Activated T-helper 1 cell treated with Interleukin-2 at 50 U/mL for 16 hours (primary cell): ENCODE measurements at regions not wholly inside any gene's neighbourhood (a gene's known extent, or its start where the extent isn't known, plus 50 kb on each side); places are given as distances from the start of the nearest gene placed in this dataset.
A peak's percentile ranks its signal among the peaks of the same experiment; 100 is the strongest.
"Not testable (repeated sequence)": the region's sequence is repeated elsewhere in the genome, so short reads cannot be mapped to it uniquely, and the experiment has no call there.

Experiments
- DNase-seq: peaks from one replicate; pipeline ENCODE4 v3.0.0-alpha.2; 2020; ENCODE audit warnings: low read depth

DNA sequence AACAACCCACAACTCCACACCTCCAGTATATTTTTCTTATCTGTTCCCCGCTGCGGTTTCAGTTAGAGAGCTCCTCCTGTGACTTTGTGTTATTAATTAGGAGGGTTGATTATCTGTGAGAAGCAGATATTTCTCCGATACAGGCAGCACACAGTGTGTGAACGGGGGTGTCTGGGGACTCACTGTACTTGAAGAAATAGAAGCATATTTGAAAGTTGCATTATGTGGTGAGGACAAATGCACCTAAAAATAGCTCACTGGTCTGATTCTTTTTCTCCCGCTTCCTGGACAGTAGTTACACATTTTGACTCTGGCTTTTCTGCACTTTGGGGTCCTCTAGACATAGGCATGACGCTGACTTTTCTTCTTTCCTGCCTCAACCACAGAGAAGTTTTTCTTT lies 277.7 kb downstream of the VRK1 start:
- no peak for DNase-seq

DNA sequence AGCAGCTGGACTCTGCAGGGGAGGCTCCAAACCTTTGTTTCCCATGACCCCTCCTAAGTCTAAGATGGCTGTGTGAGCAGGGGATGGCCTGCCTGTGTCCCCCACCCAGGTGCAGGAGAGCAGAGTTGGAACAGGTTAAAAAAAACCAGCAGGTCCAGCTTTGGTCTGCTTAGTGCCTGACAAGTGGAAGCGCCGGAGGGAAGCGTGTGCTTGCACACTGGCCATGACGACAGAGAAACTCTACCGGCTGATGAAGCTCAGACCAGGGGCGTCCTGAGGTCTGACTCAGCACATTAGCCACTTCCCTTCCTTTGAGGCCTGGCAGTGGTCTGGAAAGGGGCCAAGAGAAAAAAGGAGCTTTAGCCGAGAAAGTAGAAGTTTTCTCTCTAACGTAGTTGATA lies 280.1 kb downstream of the VRK1 start:
- DNase-seq: no peak

DNA sequence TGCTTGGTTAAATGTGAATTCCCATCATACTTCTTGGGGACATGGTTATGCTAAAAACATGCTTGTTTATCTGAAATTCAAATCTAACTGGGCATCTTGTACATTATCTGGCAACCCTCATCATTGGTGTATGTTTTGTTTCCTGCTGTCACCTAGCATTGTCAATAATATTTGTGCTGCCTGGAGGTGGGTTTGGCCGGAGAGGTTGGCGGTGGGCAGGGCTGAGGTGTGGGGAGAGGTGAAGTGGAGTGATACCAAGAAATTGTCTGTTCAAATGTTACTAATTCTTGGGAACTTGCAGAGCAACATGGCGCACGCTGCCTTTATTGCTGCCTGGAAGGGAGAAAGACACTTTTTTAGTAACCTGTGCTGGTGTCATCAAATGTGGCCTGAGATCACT lies 280.5 kb downstream of the VRK1 start:
- no peak for DNase-seq

DNA sequence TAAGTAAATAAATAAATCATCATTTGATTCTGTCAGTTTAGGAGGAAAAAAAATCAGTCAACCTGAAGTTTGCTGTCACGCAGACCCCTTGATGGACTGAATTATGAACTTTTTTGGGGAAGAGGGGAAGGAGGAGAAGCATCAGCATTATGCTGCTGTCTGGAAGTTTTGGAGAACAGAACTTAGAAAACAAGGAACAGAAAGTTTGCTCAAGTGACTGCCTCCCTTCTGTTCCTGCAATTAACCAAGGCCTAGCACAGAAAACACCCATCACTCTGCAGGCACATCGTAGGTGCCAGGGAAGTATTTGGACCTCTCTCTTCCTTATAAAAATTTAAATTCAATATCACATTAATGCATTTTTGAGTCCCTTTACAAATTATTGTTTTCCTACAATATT lies 283.8 kb downstream of the VRK1 start:
- no peak for DNase-seq

DNA sequence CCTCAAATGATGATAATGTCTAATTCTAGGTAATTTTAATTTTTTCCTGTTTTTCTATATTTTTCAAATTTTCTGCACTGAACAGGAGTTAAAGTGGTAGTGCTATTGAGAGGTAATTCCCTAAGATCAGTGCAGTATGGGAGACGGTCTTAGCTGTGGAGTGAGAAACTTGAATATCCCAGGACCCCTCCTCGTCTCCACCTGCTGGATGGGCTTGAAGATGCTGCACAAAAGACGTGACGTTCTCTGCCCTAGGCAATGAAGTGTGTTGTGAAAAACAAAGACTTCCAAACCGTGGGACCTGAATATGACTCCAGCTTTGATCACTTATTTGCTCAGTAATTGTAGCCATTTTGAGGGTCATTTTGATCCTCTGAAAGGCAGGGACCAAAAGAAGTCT lies 298.1 kb downstream of the VRK1 start:
- no peak for DNase-seq

DNA sequence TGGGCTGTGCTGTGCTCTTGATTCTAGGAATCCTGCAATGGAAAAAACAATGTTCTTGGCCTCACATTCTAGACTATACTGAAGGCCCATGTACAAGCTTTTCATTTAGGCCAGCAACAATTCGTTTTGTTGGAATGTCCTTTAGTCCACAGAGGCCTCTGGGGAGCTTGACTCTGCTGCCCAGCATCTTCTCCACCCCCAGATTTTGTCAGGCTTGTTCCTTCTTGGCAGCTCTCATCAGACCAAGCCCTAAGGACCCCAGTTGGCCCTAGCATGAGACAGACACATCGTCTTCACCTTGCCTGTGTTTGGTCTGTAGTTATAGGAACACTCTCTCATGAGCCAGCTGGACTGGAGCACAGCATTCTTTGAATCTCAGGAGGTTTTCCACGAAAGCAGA lies 300.1 kb downstream of the VRK1 start:
- DNase-seq: no peak

DNA sequence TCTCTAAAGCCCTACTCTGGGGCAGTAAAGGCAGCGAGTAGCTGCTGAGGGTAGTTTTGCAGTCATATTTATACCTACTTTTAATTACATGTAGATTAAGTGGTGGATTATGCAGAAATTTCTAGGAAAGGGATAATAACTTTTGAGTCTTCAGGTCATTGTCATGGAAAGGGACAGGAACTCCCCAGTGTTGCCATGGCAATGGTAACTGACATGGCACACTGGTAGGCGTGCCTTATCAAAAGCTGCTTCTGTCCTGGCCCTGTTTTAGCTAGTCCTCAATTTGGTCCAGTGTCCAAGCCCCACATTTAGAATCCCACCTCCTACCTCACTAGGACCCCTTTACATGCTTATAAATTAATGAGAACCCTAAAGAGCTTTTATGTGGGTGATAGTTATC lies 303.1 kb downstream of the VRK1 start:
- DNase-seq: no peak

DNA sequence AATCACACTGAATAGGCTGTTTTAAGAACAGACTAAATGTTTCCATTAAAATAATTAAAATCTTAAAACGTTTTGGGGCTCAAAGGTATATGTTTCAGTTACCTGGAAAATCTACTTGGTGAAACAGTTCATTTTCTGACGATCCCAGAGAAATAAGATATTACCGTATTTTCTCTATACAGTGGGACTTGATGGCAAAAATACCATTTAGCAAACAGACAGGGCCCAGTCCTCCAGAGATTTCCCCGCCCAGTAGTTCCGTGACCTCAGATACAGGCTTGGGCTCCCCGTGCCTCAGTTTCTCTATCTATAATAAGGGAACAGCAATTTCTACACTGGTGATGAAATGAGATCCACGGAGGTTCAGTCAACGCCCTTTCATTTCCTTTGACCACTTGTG lies 304.4 kb downstream of the VRK1 start:
- no peak for DNase-seq

DNA sequence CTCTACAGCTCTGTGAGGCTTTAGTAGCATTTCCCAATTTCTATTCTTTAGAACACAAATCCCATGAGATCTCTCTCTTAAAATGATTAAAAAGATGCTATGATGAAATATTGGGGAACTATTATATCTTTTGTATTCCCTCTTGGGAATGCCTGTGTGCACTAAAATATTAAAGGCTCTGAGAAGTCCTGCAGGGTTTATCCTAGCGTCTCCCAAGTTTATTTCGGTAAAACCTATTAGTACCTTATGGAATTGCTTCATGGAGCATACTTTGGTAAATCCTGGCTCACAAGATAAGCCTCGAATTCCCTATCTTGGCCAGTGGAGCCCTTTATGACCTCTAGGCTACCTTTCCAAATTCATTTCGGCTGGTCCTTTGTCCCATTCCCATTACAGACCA lies 306.8 kb downstream of the VRK1 start:
- DNase-seq: no peak

DNA sequence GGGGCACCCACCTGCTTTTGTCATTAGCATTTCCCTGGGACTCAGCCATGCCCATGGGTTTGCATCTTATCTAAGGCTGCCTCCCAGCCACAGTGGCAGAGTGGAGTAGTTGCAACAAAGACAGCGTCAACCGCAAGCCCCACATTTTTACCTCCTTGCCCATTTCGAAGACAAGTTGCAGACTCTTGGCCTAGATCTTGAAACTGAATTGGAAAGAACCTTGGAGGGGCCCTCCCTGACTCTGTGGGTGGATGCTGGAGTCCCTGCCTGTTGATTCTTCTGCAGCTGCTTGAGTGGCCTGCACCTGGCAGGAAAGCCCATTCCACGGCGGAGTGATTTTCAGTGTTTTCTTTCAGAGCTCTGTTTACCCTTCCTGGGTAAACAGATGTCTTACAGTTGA lies 309.0 kb downstream of the VRK1 start:
- DNase-seq: no peak

DNA sequence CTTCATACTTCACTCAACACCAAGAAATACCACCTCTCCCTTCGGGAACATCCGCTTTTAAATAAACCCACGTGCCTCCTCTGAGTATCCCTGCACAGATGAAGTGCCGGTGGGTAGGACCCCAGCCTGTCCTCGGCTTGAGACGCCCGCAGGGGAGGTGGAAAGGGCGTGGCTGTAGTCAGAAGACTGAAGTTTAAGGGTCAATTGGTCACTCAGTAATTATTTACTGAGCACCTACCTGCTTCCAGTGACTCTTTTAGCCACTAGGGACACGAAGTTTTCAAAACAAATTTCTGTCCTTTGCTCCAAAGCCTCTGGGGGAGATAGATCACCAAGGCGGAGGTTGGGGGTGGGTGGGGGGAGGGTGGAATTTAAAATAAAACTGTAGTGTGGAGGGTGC lies 309.4 kb downstream of the VRK1 start:
- no peak for DNase-seq

DNA sequence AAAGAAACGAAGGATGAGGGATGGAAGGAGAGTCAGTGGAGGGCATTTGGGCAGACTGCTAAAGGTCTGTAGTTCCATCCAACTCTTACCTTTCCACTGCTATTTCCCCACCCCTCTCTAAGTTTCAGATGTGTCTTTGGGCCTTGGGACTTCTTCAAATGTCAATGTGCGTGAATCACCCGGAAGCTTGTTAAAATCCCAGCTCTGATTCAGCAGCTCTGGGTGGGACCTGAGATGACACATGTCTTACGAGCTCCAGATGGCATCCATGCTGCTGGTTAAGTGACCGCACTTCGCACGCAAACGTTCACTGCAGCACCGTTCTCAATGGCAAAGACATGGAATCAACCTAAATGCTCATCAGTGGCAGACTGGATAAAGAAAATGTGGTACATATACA lies 309.9 kb downstream of the VRK1 start:
- DNase-seq: no peak

DNA sequence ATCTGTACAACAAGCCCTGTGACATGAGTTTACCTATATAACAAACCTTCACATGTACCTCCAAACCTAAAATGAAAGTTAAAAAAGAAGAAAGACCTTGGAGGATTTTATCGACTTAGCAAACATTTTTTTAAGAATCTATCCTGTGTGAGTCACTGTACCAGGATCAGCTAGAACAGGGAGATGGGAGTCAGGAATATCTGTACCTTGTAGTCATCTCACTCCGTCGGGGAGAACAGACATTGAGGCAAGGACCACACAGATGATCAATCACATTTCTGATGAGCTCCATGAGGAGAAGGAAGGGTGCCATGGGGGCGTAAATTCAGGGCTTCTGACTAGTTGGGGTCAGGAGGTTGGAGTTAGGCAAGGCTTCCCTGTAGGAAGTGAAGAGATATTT lies 310.6 kb downstream of the VRK1 start:
- no peak for DNase-seq

DNA sequence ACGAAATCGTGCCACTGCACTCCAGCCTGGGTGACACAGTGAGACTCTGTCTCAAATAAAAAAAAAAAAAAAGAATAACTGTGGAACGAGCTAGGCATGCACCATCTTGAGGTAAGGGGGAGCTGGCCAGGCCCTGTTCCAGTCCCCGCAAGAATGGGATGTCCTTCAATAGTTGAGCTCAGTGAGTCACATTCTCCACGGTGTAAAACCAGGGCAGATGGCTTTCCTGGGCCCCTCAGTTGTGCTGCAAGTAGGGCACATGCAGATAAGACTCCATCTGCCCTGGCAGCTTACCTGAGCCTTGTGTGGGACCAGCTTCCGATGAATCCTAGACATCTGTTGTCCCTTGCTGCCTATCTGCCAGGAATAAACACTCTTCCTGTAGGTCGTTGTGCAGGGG lies 312.1 kb downstream of the VRK1 start:
- no peak for DNase-seq

DNA sequence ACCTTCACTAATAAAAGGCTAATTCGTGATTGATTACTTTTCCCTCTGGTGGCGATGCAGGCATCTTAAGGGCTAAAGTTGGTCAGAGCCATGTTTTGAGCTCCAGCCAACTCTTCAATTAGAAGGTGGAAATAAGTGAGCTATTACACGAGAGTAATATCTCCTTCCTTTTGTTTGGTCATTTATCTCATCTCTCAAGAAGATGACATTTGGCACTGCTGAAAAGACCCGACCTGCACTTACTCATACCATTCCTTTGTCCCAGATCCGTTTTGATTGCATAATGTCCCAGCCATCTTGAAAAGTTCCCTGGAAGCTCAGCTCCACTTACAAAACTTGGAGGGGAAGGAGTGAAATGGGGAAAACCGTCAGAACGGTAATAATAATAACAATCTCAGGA lies 316.2 kb downstream of the VRK1 start:
- no peak for DNase-seq

DNA sequence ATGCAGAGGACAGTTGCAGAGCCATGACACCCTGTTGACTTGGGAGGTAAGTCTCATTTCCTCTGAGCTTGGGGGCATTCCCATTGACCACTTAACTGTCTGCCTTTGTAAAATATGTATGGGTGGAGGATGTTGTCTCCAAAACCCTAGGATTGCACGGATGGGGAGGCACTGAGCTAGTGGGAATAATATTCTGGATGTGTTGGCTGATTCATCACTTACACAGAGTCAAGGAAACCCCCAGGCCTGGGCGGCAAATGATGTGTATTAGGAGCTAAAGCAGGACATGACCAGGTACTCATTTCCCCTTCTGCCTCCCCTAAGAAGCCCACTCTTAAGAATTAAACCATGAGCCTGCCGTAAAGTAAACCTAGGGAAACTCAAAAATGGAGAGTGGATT lies 319.4 kb downstream of the VRK1 start:
- DNase-seq: no peak

DNA sequence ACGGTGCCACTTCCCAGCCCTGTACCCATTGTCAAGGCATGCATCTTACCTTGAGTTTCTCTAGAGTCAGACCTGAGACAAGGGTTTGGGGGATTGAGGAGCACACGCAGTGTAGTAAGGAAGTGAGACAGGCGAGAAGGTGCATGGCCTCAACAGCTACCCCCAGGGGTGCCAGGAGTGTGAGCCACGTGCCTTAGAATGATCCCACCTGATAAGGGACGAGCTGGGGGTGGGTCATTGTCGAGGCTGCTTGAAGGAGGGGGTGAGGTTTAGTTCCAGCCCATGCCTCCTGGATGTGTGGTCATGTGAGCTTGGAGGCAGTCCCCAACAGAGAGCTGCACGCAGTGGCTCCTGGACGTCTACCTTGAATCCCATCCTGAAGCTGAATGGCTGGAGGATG lies 320.5 kb downstream of the VRK1 start:
- DNase-seq: no peak

DNA sequence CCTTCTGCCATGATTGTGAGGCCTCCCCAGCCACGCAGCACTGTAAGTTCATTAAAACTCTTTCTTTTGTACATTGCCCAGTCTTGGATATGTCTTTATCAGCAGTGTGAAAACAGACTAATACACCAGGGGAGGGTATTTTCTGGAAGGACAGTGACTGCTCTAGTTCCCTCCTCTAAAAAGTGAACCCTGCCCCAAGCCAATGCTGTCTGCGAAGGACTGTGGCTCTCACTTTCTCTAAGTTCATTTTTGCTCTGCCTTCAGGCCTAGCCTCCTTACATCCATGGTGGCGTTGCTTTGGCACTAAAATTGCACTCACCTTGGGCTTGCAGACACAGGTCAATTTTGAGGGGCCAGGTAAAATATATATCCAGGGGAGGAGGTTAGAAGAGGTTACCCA lies 323.0 kb downstream of the VRK1 start:
- no peak for DNase-seq

DNA sequence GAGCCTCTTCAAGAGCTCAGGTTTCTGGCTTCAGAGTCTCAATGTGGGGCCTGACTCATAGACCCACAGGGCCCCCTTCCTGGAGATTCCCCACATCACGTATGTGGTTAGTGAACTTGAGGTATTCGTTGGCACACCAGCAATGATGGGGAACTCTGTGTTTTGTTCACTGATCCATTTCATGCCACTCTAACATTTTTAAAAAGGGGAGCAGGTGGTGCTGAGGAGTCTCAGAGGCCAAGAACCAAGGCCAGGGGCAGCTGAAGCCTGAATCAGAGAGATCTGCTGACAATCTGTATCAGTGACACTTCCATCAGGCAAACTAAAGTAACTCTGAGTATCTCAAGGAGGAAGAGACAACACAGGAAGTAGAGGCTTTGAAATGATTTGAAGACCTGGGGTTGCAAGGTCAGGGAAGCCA lies 323.4 kb downstream of the VRK1 start:
- DNase-seq: peak; percentile 8

DNA sequence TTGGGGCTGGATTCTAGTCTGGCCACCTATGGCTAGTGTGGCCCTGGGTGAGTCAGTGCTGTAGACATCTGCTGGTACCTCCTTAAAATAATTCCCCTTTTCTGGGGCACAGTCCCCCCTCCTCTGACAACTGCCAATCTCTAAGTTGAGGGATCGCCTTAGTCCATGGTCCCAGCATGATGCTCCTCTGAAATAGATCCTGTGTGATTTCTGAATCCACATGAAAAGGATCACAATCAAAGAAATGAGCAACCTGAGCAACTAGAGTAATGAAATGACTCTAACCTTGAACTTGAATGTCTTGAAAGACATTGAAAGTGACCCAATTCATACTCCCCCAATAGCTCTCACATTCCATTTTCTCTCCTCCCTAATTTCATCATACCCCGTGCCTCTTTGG lies 332.5 kb downstream of the VRK1 start:
- DNase-seq: no peak

DNA sequence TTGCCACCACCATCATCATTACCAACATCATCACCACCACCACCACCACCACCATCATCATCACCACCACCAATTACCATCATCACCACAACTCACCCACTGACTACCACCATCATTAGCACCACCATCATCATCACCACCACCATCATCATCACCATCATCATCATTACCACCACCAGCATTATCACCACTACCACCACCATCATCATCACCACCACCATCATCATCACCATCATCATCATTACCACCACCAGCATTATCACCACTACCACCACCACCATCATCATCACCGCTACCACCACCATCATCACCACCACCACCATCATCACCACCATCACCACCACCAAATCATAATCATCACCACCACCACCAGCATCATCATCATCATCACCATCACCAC lies 338.7 kb downstream of the VRK1 start:
- DNase-seq: not testable (repeated sequence)

DNA sequence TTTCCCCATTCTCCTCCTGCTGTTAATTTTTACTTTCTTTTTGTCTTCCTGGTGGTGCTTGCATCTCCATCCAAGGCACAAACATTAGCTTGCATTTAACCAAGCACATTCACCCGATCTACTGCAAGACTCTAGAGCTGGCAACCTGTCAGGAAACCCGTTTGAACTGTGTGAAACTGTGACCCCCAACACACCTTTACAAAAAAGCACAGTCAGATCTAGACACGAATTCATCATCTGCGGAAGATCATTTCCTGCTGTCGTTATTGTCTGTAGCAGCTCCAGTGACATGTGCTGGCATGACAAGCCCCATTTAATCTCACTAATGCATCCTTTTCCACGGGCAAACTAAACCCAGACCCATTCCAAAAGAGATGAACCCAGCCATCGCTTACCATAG lies 340.5 kb downstream of the VRK1 start:
- no peak for DNase-seq

DNA sequence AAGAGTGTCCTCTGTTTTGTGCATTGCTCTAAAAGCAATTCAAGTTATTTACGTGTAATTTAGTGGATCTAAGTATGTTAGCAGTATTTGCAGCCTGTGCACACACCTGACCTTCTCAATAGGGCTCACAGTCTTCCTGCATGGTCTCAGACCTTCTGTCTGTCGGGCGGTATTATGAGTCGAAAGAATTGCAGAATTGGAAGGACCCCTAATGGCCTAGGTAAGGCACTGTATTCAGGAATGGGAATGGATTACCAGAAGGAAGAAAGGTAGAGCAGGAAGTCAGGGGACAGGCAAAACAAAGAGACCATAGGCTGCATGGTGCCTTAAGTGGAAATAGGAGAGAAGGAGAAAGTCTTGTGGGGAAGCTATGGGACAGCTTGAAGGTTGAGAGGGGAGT lies 341.6 kb downstream of the VRK1 start:
- DNase-seq: no peak

DNA sequence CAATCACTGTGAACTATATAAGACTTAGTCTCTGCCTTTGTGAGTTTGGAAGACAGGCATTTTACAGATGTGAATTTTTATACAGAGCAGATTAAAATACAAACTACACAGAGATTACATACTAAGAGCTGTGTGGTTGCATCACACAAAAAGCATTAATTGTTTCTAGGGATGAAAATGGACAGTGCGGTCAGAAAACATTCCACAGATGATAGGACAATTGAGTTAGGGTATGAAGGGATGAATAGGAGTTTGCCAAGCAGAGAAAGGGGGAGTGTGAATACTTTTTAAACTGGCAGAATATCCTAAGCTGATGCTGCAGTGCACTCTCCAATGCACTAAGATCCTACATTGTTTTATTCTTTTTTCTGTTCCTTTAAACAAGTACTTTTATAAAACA lies 345.8 kb downstream of the VRK1 start:
- no peak for DNase-seq

DNA sequence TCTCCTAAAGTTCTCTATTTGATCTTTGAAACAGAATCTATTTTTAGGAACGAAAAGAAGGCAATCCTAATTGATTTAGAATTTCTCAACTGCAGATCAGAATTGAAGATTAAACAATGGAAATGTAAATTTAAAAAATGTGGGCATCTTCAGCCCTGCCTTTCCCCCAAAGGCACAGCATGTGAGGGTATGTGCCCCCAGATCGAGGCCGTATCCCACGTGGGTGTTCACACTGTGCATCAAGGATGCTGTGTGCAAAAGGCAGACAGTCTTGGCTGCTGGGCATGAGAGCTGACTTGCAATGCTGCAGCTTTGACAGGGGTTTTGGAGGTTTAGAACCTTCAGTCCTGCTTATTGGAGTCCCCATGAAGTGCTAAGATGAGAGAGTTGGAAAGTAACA lies 346.3 kb downstream of the VRK1 start:
- no peak for DNase-seq
